Sigmoid colon (tissue), 6 donors: ENCODE measurements at regions not wholly inside any gene's neighbourhood (a gene's known extent, or its start where the extent isn't known, plus 50 kb on each side); places are given as distances from the start of the nearest gene placed in this dataset.

Experiments used
- DNase-seq: peaks from one replicate; pipeline ENCODE4 v3.0.0-alpha.2; 2019
- H3K27ac ChIP-seq, 4 donors: fragments of 200-600 bp; sonication (generic); one replicate each; pipeline ENCODE4 v1.5.1; 2016 to 2019; ENCODE audit warnings: mild to moderate bottlenecking in 1 of 4
- H3K27me3 ChIP-seq, 3 donors: fragments of 200-600 bp; sonication (generic); one replicate each; pipeline ENCODE4 v1.5.1; 2019; ENCODE audit warnings: mild to moderate bottlenecking in 1 of 3
- H3K36me3 ChIP-seq, 4 donors: fragments of 200-600 bp; sonication (generic); one replicate each; pipeline ENCODE4 v1.5.1; 2016 to 2019
- H3K4me1 ChIP-seq, 4 donors: fragments of 200-600 bp; sonication (generic); one replicate each; pipeline ENCODE4 v1.5.1; 2017 to 2019
- H3K4me3 ChIP-seq, 4 donors: fragments of 200-600 bp; sonication (generic); one replicate each; pipeline ENCODE4 v1.5.1; 2017 to 2019; ENCODE audit warnings: mild to moderate bottlenecking in 2 of 4, moderate library complexity in 1 of 4
- H3K9me3 ChIP-seq, 4 donors: fragments of 200-600 bp in 3 of 4; sonication (generic) in 3 of 4; one replicate each; pipeline versions ENCODE4 v1.5.1 to v1.6.1; 2013 to 2019
- CTCF ChIP-seq, 4 experiments: fragments of 450-650 bp in 3 of 4; fragments of 200-600 bp in 1 of 4; IDR thresholded peaks; one replicate each; pipeline ENCODE4 v1.5.1; 2016 to 2019; ENCODE audit warnings: antibody characterized with exemption in 4 of 4, mild to moderate bottlenecking in 3 of 4, moderate library complexity in 2 of 4
- EP300 ChIP-seq, 4 donors: sonication (generic); formaldehyde crosslinking; IDR thresholded peaks; one replicate each; pipeline ENCODE4 v1.6.1; 2017; ENCODE audit warnings: antibody characterized with exemption in 4 of 4
- POLR2A ChIP-seq, 2 donors: fragments of 450-650 bp; IDR thresholded peaks; one replicate each; pipeline ENCODE4 v1.6.1; 2016; ENCODE audit warnings: antibody characterized with exemption in 2 of 2, mild to moderate bottlenecking in 2 of 2, moderate library complexity in 2 of 2
- POLR2AphosphoS5 ChIP-seq, 4 donors: sonication (generic); formaldehyde crosslinking; IDR thresholded peaks; one replicate each; pipeline ENCODE4 v1.6.1; 2017; ENCODE audit warnings: antibody characterized with exemption in 4 of 4
- WGBS, 2 donors: extraction: QIAGEN DNeasy Blood & Tissue Kit; methylation state at CpG; one replicate each; pipeline ENCODE4 v1.1.7; 2013; 5-methylcytosine and 5-hydroxymethylcytosine counted together
- intact Hi-C: fragments of 100-400 bp; cut with DNase I; formaldehyde crosslinking; loops from one replicate; pipeline ENCODE4 v1.15.1; 2023
- donor health status: healthy with polysubstance abuse.
- donor health status: healthy.

GRCh38 chr10:6354168-6354772, 151.5 kb downstream of the PFKFB3 start:
- no peaks in the 10 kb centered on the region for H3K36me3 ChIP-seq
- H3K27ac ChIP-seq: no peak overlapping the region
- H3K9me3 ChIP-seq: peaks cover 0 to 8% (median 4%) of the 10 kb centered on the region in 4 donors
- intact Hi-C loops: no loop called here
- no peak for DNase-seq
- 91 to 92% methylated on average over 5 of the region's 5 CpGs for WGBS, 2 donors
- H3K27me3 ChIP-seq: no peaks in the 10 kb centered on the region
- H3K4me1 ChIP-seq: no peaks in the 10 kb centered on the region
- TF ChIP-seq CTCF (IDR thresholded peaks at IDR 0.05) (no peak), EP300 (IDR thresholded peaks at IDR 0.05) (no peak), POLR2A (IDR thresholded peaks at IDR 0.05) (no peak), POLR2AphosphoS5 (IDR thresholded peaks at IDR 0.05) (no peak)
- no peak overlapping the region for H3K4me3 ChIP-seq

- 90 to 93% methylated on average over 1 of the region's 1 CpG for WGBS, 2 donors
- H3K4me1 ChIP-seq: no peaks in the 10 kb centered on the region
- no peak for DNase-seq
- H3K27me3 ChIP-seq: no peaks in the 10 kb centered on the region
- H3K36me3 ChIP-seq: no peaks in the 10 kb centered on the region
- peaks cover 0 to 13% (median 4%) of the 10 kb centered on the region in 4 donors for H3K9me3 ChIP-seq
- H3K27ac ChIP-seq: no peak overlapping the region
- no peak overlapping the region for H3K4me3 ChIP-seq
- no peak for TF ChIP-seq POLR2A (IDR thresholded peaks at IDR 0.05)
- TF ChIP-seq POLR2AphosphoS5 (IDR thresholded peaks at IDR 0.05): no peak
- no peak for TF ChIP-seq CTCF (IDR thresholded peaks at IDR 0.05)
- TF ChIP-seq EP300 (IDR thresholded peaks at IDR 0.05): no peak
- intact Hi-C loops: no loop called here
These were observed 153.6 kb downstream of the PFKFB3 start for GRCh38 chr10:6356280-6356793.

- TF ChIP-seq EP300 (IDR thresholded peaks at IDR 0.05): no peak
- no peak for TF ChIP-seq POLR2A (IDR thresholded peaks at IDR 0.05)
- TF ChIP-seq POLR2AphosphoS5 (IDR thresholded peaks at IDR 0.05): no peak
- intact Hi-C loops: no loop called here
- WGBS, 2 donors: 66 to 74% methylated on average over 3 of the region's 3 CpGs
- DNase-seq: no peak
- H3K4me1 ChIP-seq: peaks cover 0 to 8% (median 0%) of the 10 kb centered on the region in 4 donors
- no peak overlapping the region for H3K27ac ChIP-seq
- no peaks in the 10 kb centered on the region for H3K36me3 ChIP-seq
- H3K27me3 ChIP-seq: no peaks in the 10 kb centered on the region
- H3K9me3 ChIP-seq: peaks cover 0 to 5% (median 0%) of the 10 kb centered on the region in 4 donors
- no peak overlapping the region for H3K4me3 ChIP-seq
These were observed 159.1 kb downstream of the PFKFB3 start for GRCh38 chr10:6361869-6362268.

GRCh38 chr10:6362879-6363278, 160.1 kb downstream of the PFKFB3 start:
- H3K4me3 ChIP-seq: no peak overlapping the region
- H3K9me3 ChIP-seq: peaks cover 0 to 5% (median 0%) of the 10 kb centered on the region in 4 donors
- DNase-seq: no peak
- no peaks in the 10 kb centered on the region for H3K36me3 ChIP-seq
- no peak overlapping the region for H3K27ac ChIP-seq
- peaks cover 0 to 8% (median 0%) of the 10 kb centered on the region in 4 donors for H3K4me1 ChIP-seq
- TF ChIP-seq POLR2A (IDR thresholded peaks at IDR 0.05) (no peak), CTCF (IDR thresholded peaks at IDR 0.05) (no peak), EP300 (IDR thresholded peaks at IDR 0.05) (no peak)
- no peaks in the 10 kb centered on the region for H3K27me3 ChIP-seq
- intact Hi-C loops: no loop called here

- no peak for TF ChIP-seq CTCF (IDR thresholded peaks at IDR 0.05)
- no peak for TF ChIP-seq EP300 (IDR thresholded peaks at IDR 0.05)
- WGBS, 2 donors: 51 to 96% methylated on average over 1 of the region's 1 CpG
These were observed 160.8 kb downstream of the PFKFB3 start for GRCh38 chr10:6363511-6363910.

More at GRCh38 chr10:6363511-6363910, 160.8 kb downstream of the PFKFB3 start:
- no peak for DNase-seq
- Histone ChIP-seq H3K9me3 (peaks cover 0 to 5% (median 0%) of the 10 kb centered on the region in 4 donors), H3K27me3 (no peaks in the 10 kb centered on the region), H3K4me1 (peaks cover 0 to 8% (median 0%) of the 10 kb centered on the region in 4 donors), H3K27ac (no peak overlapping the region), H3K36me3 (no peaks in the 10 kb centered on the region), H3K4me3 (no peak overlapping the region)
- intact Hi-C loops: no loop called here
